ENCODE measurements at regions not wholly inside any gene's neighbourhood (a gene's known extent, or its start where the extent isn't known, plus 50 kb on each side); places are given as distances from the start of the nearest gene placed in this dataset.

DNA sequence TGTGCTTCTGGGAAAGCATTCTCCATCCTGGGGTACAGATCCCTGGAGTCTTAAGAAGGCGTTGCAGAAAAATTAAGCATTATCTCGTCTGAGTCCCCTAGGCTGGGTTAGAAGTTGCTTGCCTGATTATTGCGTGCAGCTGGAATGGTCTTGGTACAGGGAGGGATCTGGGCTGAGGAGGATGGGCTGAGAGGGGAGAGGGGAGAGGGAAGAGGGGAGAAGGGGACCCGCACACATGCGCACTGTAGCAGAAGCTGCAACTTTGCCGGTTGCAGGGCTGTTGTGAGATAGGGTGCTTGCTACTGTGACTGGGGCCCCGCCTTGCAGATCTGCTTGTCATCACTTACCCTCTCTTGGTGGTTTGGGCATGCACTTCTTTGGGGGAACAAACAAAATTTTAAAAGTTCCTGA is 316.8 kb downstream of the DLEU7 start:
- TF ChIP-seq, protein P1, sequence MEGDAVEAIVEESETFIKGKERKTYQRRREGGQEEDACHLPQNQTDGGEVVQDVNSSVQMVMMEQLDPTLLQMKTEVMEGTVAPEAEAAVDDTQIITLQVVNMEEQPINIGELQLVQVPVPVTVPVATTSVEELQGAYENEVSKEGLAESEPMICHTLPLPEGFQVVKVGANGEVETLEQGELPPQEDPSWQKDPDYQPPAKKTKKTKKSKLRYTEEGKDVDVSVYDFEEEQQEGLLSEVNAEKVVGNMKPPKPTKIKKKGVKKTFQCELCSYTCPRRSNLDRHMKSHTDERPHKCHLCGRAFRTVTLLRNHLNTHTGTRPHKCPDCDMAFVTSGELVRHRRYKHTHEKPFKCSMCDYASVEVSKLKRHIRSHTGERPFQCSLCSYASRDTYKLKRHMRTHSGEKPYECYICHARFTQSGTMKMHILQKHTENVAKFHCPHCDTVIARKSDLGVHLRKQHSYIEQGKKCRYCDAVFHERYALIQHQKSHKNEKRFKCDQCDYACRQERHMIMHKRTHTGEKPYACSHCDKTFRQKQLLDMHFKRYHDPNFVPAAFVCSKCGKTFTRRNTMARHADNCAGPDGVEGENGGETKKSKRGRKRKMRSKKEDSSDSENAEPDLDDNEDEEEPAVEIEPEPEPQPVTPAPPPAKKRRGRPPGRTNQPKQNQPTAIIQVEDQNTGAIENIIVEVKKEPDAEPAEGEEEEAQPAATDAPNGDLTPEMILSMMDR (IDR thresholded peaks at IDR 0.05; ENCODE audit: insufficient read depth, low read length, poor library complexity, severe bottlenecking), result no peak
- no peak for TF ChIP-seq EZH2phosphoT487 (conservative IDR thresholded peaks at IDR 0.05; ENCODE audit: low read length)

Measured in SU-DHL-6 (cell line).